Activated CD8-positive, alpha-beta T cell treated with anti-CD3 and anti-CD28 coated beads for 36 hours (primary cell): ENCODE measurements at regions not wholly inside any gene's neighbourhood (a gene's known extent, or its start where the extent isn't known, plus 50 kb on each side); places are given as distances from the start of the nearest gene placed in this dataset.

ENCODE experiments used
- ATAC-seq: fragments of 200-7000 bp; cut with Tn5 transposase; one replicate; pipeline ENCODE4 v1.10.0; 2021; ENCODE audit warnings: mild to moderate bottlenecking, moderate library complexity
- CTCF ChIA-PET: fragments of 350-600 bp; sonication (Branson Sonifier 250); formaldehyde crosslinking; loops from one replicate; lab custom pipeline; 2021; ENCODE audit warnings: antibody characterized with exemption; lab: Charles Lee
- POLR2A ChIA-PET: fragments of 350-600 bp; sonication (Branson Sonifier 250); formaldehyde crosslinking; loops from one replicate; lab custom pipeline; 2021; ENCODE audit warnings: antibody characterized with exemption; lab: Charles Lee
- DNase-seq: peaks from one replicate; pipeline ENCODE4 v3.0.0-alpha.2; 2020
- H3K27ac Mint-ChIP-seq: one replicate; pipeline ENCODE4 v1.8.0; 2021; ENCODE audit warnings: mild to moderate bottlenecking, mixed read lengths
- H3K27me3 Mint-ChIP-seq: one replicate; pipeline ENCODE4 v1.8.0; 2021; ENCODE audit warnings: mixed read lengths
- H3K36me3 Mint-ChIP-seq: one replicate; pipeline ENCODE4 v1.8.0; 2021; ENCODE audit warnings: low read depth, mixed read lengths
- H3K4me1 Mint-ChIP-seq: one replicate; pipeline ENCODE4 v1.8.0; 2021; ENCODE audit warnings: low read depth, mixed read lengths
- H3K4me3 Mint-ChIP-seq: one replicate; pipeline ENCODE4 v1.8.0; 2021; ENCODE audit warnings: mild to moderate bottlenecking, moderate library complexity, mixed read lengths
- H3K9me3 Mint-ChIP-seq: one replicate; pipeline ENCODE4 v1.8.0; 2021; ENCODE audit warnings: mixed read lengths
- CTCF ChIP-seq: fragments of 200-600 bp; IDR thresholded peaks from one replicate; pipeline ENCODE4 v1.8.0; 2022; ENCODE audit warnings: antibody characterized with exemption, mild to moderate bottlenecking
- intact Hi-C: fragments of 100-400 bp; cut with micrococcal nuclease; formaldehyde crosslinking; loops from one replicate; pipeline ENCODE4 v1.10.0; 2022

GRCh38 chr14:94853920-94854319 is 84.0 kb upstream of the GSC start:
- no peak overlapping the region for H3K4me3 Mint-ChIP-seq
- no peaks in the 10 kb centered on the region for H3K4me1 Mint-ChIP-seq
- no peak for ATAC-seq
- peaks cover 9% of the 10 kb centered on the region for H3K9me3 Mint-ChIP-seq
- no peak overlapping the region for H3K27ac Mint-ChIP-seq
- intact Hi-C loops = no loop called here
- CTCF ChIA-PET = no interaction called here
- POLR2A ChIA-PET = no interaction called here
- H3K27me3 Mint-ChIP-seq = peaks cover 4% of the 10 kb centered on the region
- TF ChIP-seq CTCF = no peak
- no peak for DNase-seq
- no peaks in the 10 kb centered on the region for H3K36me3 Mint-ChIP-seq

DNA sequence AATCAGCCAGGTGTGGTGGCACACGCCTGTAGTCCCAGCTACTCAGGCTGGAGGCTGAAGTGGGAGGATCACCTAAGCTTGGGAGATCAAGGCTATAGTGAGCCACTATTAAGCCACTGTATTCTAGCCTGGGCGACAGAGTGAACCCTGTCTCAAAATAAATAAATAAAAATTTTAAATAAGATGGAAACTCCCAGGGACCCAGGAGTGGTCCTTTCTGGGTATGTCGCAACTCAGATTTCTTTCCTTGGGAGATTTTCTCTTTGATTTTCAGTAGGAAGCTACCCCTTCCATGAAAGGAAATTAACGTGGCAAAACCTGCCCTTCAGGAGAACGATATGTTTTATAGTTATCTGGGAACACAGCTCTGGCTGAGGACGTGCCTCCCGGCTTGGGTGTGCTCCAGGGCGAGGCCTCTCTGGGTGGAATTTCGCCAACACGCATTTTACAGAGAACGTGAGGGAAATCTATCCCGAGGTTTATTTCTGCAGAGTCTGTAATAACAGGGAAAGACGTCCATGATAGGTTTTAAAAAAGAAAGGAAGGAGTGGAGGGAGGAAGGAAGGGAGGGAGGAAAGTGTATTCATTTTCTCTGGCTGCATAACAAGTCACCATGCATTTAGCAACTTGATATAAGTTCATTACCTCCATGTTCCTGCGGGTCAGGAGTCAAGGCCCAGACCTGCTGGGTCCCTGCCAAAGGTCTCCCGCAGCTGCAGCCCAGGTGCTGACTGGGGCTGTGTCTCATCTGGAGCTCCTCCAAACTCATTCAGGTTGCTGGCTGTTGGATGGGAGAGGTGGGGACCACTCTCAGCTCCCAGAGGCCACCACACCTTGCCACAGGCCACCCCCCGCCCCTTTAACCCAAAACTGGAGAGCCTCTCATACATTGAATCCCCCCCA is 80.6 kb upstream of the GSC start:
- Mint-ChIP-seq H3K4me3 (no peak overlapping the region), H3K27me3 (peaks cover 1% of the 10 kb centered on the region), H3K27ac (no peak overlapping the region), H3K4me1 (no peaks in the 10 kb centered on the region), H3K9me3 (peaks cover 9% of the 10 kb centered on the region), H3K36me3 (no peaks in the 10 kb centered on the region)
- ChIA-PET CTCF (no interaction called here), POLR2A (no interaction called here)
- TF ChIP-seq CTCF = no peak
- no peak for ATAC-seq
- intact Hi-C loops = no loop called here
- no peak for DNase-seq

- no peak for TF ChIP-seq CTCF
- Mint-ChIP-seq H3K27ac (no peak overlapping the region), H3K4me1 (no peaks in the 10 kb centered on the region), H3K9me3 (no peaks in the 10 kb centered on the region), H3K27me3 (peaks cover 1% of the 10 kb centered on the region), H3K4me3 (no peak overlapping the region), H3K36me3 (no peaks in the 10 kb centered on the region)
- DNase-seq = no peak
- ChIA-PET CTCF (no interaction called here), POLR2A (no interaction called here)
- ATAC-seq = no peak
- intact Hi-C loops = no loop called here
Observed at GRCh38 chr14:94844593-94845152, 74.8 kb upstream of the GSC start.

GRCh38 chr14:94840467-94840866 is 70.6 kb upstream of the GSC start:
- no peak overlapping the region for H3K27ac Mint-ChIP-seq
- H3K9me3 Mint-ChIP-seq = no peaks in the 10 kb centered on the region
- no peak for ATAC-seq
- TF ChIP-seq CTCF = no peak
- H3K4me1 Mint-ChIP-seq = no peaks in the 10 kb centered on the region
- peaks cover 2% of the 10 kb centered on the region for H3K27me3 Mint-ChIP-seq
- no peak overlapping the region for H3K4me3 Mint-ChIP-seq
- CTCF ChIA-PET = no interaction called here
- intact Hi-C loops = no loop called here
- POLR2A ChIA-PET = interaction anchor here (0.6 kb wide), 1 partner anchor 51 kb away, joined by 5 read pairs; no protein-coding TSS in a partner anchor
- DNase-seq = no peak
- no peaks in the 10 kb centered on the region for H3K36me3 Mint-ChIP-seq

- ATAC-seq (no peak), DNase-seq (no peak)
- H3K27me3 Mint-ChIP-seq = peaks cover 2% of the 10 kb centered on the region
- no peaks in the 10 kb centered on the region for H3K36me3 Mint-ChIP-seq
- H3K4me3 Mint-ChIP-seq = no peak overlapping the region
- ChIA-PET POLR2A (no interaction called here), CTCF (no interaction called here)
- H3K9me3 Mint-ChIP-seq = no peaks in the 10 kb centered on the region
- no peaks in the 10 kb centered on the region for H3K4me1 Mint-ChIP-seq
- TF ChIP-seq CTCF = no peak
- intact Hi-C loops = no loop called here
- H3K27ac Mint-ChIP-seq = no peak overlapping the region
Observed at GRCh38 chr14:94839348-94839747, 69.4 kb upstream of the GSC start.
